H1 (cell line): ENCODE measurements at regions not wholly inside any gene's neighbourhood (a gene's known extent, or its start where the extent isn't known, plus 50 kb on each side); places are given as distances from the start of the nearest gene placed in this dataset.

Experiments used
- CTCF ChIP-seq, 3 experiments: IDR thresholded peaks; 1 replicate in 2 of 3; 2 replicates in 1 of 3; pipeline versions ENCODE4 v1.5.1 to v1.6.1; 2011; ENCODE audit warnings: low read length in 3 of 3, mild to moderate bottlenecking in 3 of 3, inconsistent platforms in 2 of 3, low read depth in 1 of 3, moderate library complexity in 1 of 3; ENCODE audit not compliant: insufficient read depth in 1 of 3; ENCODE audit errors: control extremely low read depth in 1 of 3
- RAD21 ChIP-seq, 2 experiments: IDR thresholded peaks in 1 of 2; conservative IDR thresholded peaks in 1 of 2; 2 replicates each; pipeline ENCODE4 v1.6.1; 2011; ENCODE audit warnings: low read depth in 2 of 2, low read length in 2 of 2, improper control_type of control experiment in 1 of 2, inconsistent platforms in 1 of 2, mild to moderate bottlenecking in 1 of 2, moderate library complexity in 1 of 2

- TF ChIP-seq RAD21 (IDR thresholded peaks at IDR 0.05 in 1 of 2, conservative IDR thresholded peaks at IDR 0.05 in 1 of 2; ENCODE audit: low read depth in 2 of 2, low read length in 2 of 2) = no peak
- no peak for TF ChIP-seq CTCF (IDR thresholded peaks at IDR 0.05; ENCODE audit: control extremely low read depth in 1 of 3, insufficient read depth in 1 of 3, low read depth in 1 of 3, low read length in 3 of 3)
These were observed 1437.5 kb upstream of the CDH8 start for GRCh38 chr16:63473725-63474124.
